H1 (cell line): ENCODE measurements at regions not wholly inside any gene's neighbourhood (a gene's known extent, or its start where the extent isn't known, plus 50 kb on each side); places are given as distances from the start of the nearest gene placed in this dataset.

Experiments used
- EZH2 ChIP-seq: fragments of 200-600 bp; sonication (generic); IDR thresholded peaks from 2 replicates; pipeline ENCODE4 v1.7.1; 2012; ENCODE audit warnings: low read depth, mild to moderate bottlenecking, moderate library complexity, low read length, inconsistent platforms; ENCODE audit not compliant: severe bottlenecking
- NRF1 ChIP-seq: IDR thresholded peaks from 2 replicates; pipeline ENCODE4 v1.6.1; 2011; ENCODE audit warnings: mild to moderate bottlenecking, low read depth, low read length, improper control_type of control experiment
- POLR2A ChIP-seq, 2 experiments: IDR thresholded peaks; 1 replicate in 1 of 2; 2 replicates in 1 of 2; pipeline ENCODE4 v1.6.1; 2011; ENCODE audit warnings: low read depth in 2 of 2, low read length in 2 of 2, mild to moderate bottlenecking in 2 of 2; ENCODE audit errors: control extremely low read depth in 1 of 2
- POLR2AphosphoS5 ChIP-seq: IDR thresholded peaks from 2 replicates; pipeline ENCODE4 v1.6.1; 2011; ENCODE audit warnings: low read depth, low read length
- RAD21 ChIP-seq, 2 experiments: IDR thresholded peaks in 1 of 2; conservative IDR thresholded peaks in 1 of 2; 2 replicates each; pipeline ENCODE4 v1.6.1; 2011; ENCODE audit warnings: low read depth in 2 of 2, low read length in 2 of 2, improper control_type of control experiment in 1 of 2, inconsistent platforms in 1 of 2, mild to moderate bottlenecking in 1 of 2, moderate library complexity in 1 of 2
- SP1 ChIP-seq: IDR thresholded peaks from 2 replicates; pipeline ENCODE4 v1.6.1; 2011; ENCODE audit warnings: low read depth, low read length
- TAF1 ChIP-seq: IDR thresholded peaks from 2 replicates; pipeline ENCODE4 v1.6.1; 2011; ENCODE audit warnings: mild to moderate bottlenecking, low read depth, low read length
- TCF12 ChIP-seq: IDR thresholded peaks from 2 replicates; pipeline ENCODE4 v1.6.1; 2011; ENCODE audit warnings: low read depth, mild to moderate bottlenecking, low read length
- ZNF274 ChIP-seq: IDR thresholded peaks from 2 replicates; pipeline ENCODE4 v1.7.0; 2012; ENCODE audit warnings: low read length, borderline replicate concordance; ENCODE audit errors: extremely low read depth
- TF ChIP-seq, protein P1 (sequence below): IDR thresholded peaks from 2 replicates; pipeline ENCODE4 v1.6.1; 2011; ENCODE audit warnings: low read depth, mild to moderate bottlenecking, low read length; ENCODE audit not compliant: insufficient read depth
- TF ChIP-seq, protein P2 (sequence below), 3 experiments: IDR thresholded peaks; 1 replicate in 2 of 3; 2 replicates in 1 of 3; pipeline versions ENCODE4 v1.5.1 to v1.6.1; 2011; ENCODE audit warnings: low read length in 3 of 3, mild to moderate bottlenecking in 3 of 3, inconsistent platforms in 2 of 3, low read depth in 1 of 3, moderate library complexity in 1 of 3; ENCODE audit not compliant: insufficient read depth in 1 of 3; ENCODE audit errors: control extremely low read depth in 1 of 3

DNA sequence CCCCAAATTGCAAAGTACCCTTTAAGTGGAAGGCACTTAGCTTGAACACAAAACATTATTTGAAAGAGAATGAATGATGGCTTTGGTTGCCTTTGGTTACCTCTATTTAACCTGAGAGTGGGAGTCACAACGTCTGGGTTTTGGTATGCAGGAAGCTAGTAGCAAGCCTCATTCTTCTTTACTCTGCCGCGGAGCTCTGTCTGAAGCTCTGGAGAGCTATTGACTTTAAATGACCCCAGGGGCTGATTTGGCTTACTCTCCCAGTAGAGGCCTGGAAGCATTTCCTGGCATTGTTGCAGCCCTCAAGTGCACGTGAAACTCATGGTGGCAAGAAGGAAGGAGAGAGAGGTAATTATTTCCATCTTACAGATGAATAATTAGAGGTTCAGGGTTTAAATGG, 81.8 kb upstream of the MAGEA4 start:
- TF ChIP-seq EZH2 (no peak), SP1 (no peak), POLR2A (IDR thresholded peaks at IDR 0.05; ENCODE audit: control extremely low read depth in 1 of 2, low read depth in 2 of 2, low read length in 2 of 2) (no peak), ZNF274 (no peak), TCF12 (no peak), RAD21 (IDR thresholded peaks at IDR 0.05 in 1 of 2, conservative IDR thresholded peaks at IDR 0.05 in 1 of 2; ENCODE audit: low read depth in 2 of 2, low read length in 2 of 2) (no peak), POLR2AphosphoS5 (no peak), TAF1 (no peak), NRF1 (no peak)
- TF ChIP-seq, protein P1, sequence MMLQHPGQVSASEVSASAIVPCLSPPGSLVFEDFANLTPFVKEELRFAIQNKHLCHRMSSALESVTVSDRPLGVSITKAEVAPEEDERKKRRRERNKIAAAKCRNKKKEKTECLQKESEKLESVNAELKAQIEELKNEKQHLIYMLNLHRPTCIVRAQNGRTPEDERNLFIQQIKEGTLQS = no peak
- TF ChIP-seq, protein P2, sequence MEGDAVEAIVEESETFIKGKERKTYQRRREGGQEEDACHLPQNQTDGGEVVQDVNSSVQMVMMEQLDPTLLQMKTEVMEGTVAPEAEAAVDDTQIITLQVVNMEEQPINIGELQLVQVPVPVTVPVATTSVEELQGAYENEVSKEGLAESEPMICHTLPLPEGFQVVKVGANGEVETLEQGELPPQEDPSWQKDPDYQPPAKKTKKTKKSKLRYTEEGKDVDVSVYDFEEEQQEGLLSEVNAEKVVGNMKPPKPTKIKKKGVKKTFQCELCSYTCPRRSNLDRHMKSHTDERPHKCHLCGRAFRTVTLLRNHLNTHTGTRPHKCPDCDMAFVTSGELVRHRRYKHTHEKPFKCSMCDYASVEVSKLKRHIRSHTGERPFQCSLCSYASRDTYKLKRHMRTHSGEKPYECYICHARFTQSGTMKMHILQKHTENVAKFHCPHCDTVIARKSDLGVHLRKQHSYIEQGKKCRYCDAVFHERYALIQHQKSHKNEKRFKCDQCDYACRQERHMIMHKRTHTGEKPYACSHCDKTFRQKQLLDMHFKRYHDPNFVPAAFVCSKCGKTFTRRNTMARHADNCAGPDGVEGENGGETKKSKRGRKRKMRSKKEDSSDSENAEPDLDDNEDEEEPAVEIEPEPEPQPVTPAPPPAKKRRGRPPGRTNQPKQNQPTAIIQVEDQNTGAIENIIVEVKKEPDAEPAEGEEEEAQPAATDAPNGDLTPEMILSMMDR (IDR thresholded peaks at IDR 0.05; ENCODE audit: control extremely low read depth in 1 of 3, insufficient read depth in 1 of 3, low read depth in 1 of 3, low read length in 3 of 3) = no peak
